ENCODE measurements at regions not wholly inside any gene's neighbourhood (a gene's known extent, or its start where the extent isn't known, plus 50 kb on each side); places are given as distances from the start of the nearest gene placed in this dataset.

DNA sequence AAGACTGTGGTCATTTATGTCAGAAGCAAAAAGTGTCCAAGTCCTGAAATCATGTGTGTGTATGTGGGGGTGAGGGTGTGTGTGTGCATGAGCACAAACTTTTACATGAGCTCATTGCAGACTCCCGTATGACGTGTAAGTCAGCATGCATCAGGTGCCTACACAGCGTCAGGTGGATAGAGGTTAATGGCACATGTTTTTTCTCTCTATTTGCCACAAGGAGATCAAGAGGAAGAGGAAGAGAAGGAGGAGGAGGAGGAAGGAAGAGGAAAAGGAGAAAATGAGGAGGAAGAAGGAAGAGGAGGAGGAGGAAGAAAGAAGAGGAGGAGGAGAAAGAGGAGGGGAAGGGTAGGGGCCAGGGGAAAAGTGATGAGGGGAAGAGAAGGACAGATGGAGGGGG, 178.0 kb upstream of the DYNLRB2 start:
- no peaks in the 10 kb centered on the region for H3K36me3 ChIP-seq
- no peaks in the 10 kb centered on the region for H3K4me1 ChIP-seq
- H3K27me3 ChIP-seq: no peaks in the 10 kb centered on the region
- TF ChIP-seq POLR2AphosphoS5 (IDR thresholded peaks at IDR 0.05): no peak
- TF ChIP-seq EP300 (IDR thresholded peaks at IDR 0.05): no peak
- no peak for DNase-seq
- intact Hi-C loops (cut with DNase I; ENCODE audit: low total_unique reads): no loop called here
- H3K4me3 ChIP-seq: no peak overlapping the region
- H3K27ac ChIP-seq: no peak overlapping the region
- WGBS, 5 donors: 93 to 95% (median 94%) methylated on average over 3 of the region's 3 CpGs
- H3K9me3 ChIP-seq: no peaks in the 10 kb centered on the region

DNA sequence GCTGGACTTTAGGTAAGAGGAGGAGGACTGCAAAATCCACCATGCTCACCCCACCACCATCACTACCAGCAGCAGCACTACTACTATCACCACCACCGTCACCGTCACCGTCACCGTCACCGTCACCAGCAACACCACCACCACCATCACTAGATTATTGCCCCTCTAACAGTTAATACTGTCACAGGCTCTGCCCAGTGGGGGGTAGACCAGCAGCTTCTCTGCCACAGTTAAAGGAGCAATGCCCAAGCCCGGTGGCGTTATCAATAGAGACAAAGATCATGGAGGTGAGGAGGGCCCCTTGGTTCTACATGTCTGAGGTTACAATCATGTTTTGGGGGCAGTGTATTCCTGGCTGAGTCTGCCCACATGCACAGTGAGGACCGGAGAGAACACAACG, 184.4 kb upstream of the DYNLRB2 start:
- Histone ChIP-seq H3K36me3 (no peaks in the 10 kb centered on the region), H3K9me3 (no peaks in the 10 kb centered on the region), H3K4me1 (no peaks in the 10 kb centered on the region), H3K27ac (no peak overlapping the region), H3K27me3 (no peaks in the 10 kb centered on the region), H3K4me3 (no peak overlapping the region)
- intact Hi-C loops (cut with DNase I; ENCODE audit: low total_unique reads): no loop called here
- TF ChIP-seq EP300 (IDR thresholded peaks at IDR 0.05) (no peak), POLR2AphosphoS5 (IDR thresholded peaks at IDR 0.05) (no peak), POLR2A (IDR thresholded peaks at IDR 0.05) (no peak)
- TF ChIP-seq, protein P1, sequence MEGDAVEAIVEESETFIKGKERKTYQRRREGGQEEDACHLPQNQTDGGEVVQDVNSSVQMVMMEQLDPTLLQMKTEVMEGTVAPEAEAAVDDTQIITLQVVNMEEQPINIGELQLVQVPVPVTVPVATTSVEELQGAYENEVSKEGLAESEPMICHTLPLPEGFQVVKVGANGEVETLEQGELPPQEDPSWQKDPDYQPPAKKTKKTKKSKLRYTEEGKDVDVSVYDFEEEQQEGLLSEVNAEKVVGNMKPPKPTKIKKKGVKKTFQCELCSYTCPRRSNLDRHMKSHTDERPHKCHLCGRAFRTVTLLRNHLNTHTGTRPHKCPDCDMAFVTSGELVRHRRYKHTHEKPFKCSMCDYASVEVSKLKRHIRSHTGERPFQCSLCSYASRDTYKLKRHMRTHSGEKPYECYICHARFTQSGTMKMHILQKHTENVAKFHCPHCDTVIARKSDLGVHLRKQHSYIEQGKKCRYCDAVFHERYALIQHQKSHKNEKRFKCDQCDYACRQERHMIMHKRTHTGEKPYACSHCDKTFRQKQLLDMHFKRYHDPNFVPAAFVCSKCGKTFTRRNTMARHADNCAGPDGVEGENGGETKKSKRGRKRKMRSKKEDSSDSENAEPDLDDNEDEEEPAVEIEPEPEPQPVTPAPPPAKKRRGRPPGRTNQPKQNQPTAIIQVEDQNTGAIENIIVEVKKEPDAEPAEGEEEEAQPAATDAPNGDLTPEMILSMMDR (IDR thresholded peaks at IDR 0.05): no peak
- WGBS, 5 donors: 78 to 96% (median 90%) methylated on average over 9 of the region's 9 CpGs
- DNase-seq: no peak

DNA sequence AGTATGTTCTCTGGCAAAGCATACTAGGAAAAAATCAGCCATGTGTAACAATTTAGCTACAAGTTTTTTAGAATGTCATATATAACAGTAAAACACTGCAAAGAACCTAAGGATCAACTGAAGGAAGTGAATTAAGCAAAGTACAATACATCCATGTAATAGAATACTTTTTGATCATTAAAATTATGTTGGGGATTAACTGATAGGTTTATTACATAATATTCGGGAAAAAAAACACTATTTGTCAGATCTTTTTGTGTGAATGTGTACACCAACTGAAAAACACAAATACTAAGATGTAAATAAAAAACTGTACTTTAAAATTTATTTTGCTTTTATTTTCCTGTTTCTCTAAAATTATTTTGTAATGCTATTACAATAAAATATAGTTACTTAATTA, 185.5 kb upstream of the DYNLRB2 start:
- H3K4me3 ChIP-seq: no peak overlapping the region
- 77 to 92% (median 89%) methylated on average over 1 of the region's 1 CpG for WGBS, 5 donors
- no peaks in the 10 kb centered on the region for H3K9me3 ChIP-seq
- H3K27ac ChIP-seq: no peak overlapping the region
- intact Hi-C loops (cut with DNase I; ENCODE audit: low total_unique reads): no loop called here
- no peaks in the 10 kb centered on the region for H3K4me1 ChIP-seq
- H3K27me3 ChIP-seq: no peaks in the 10 kb centered on the region
- DNase-seq: no peak
- no peaks in the 10 kb centered on the region for H3K36me3 ChIP-seq
- no peak for TF ChIP-seq EP300 (IDR thresholded peaks at IDR 0.05)

DNA sequence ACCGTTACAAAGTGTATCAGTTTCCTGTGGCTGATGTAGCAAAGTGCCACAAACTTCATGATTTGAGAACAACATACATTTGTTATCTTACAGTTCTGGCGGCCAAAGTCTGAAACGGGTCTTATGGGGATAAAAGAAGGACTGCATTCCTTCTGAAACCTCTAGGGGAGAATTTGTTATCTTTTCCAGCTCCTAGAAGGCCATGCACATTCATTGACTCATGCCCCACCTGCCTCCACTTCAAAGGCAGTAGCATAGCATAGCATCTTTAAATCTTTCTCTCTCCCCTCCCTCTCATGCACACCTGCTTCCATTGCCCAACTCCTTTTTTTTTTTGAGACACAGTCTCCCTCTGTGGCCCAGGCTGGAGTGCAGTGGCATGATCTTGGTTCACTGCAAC, 190.7 kb upstream of the DYNLRB2 start:
- 26 to 60% (median 38%) methylated on average over 3 of the region's 3 CpGs for WGBS, 5 donors
- H3K9me3 ChIP-seq: no peaks in the 10 kb centered on the region
- no peaks in the 10 kb centered on the region for H3K27me3 ChIP-seq
- intact Hi-C loops (cut with DNase I; ENCODE audit: low total_unique reads): no loop called here
- TF ChIP-seq POLR2A (IDR thresholded peaks at IDR 0.05): no peak
- TF ChIP-seq POLR2AphosphoS5 (IDR thresholded peaks at IDR 0.05): no peak
- TF ChIP-seq, protein P1 (IDR thresholded peaks at IDR 0.05): no peak
- no peak for TF ChIP-seq EP300 (IDR thresholded peaks at IDR 0.05)
- no peak overlapping the region for H3K4me3 ChIP-seq
- no peak overlapping the region for H3K27ac ChIP-seq
- H3K4me1 ChIP-seq: peaks cover 0 to 9% (median 6%) of the 10 kb centered on the region in 4 donors
- DNase-seq: no peak
- H3K36me3 ChIP-seq: no peaks in the 10 kb centered on the region

DNA sequence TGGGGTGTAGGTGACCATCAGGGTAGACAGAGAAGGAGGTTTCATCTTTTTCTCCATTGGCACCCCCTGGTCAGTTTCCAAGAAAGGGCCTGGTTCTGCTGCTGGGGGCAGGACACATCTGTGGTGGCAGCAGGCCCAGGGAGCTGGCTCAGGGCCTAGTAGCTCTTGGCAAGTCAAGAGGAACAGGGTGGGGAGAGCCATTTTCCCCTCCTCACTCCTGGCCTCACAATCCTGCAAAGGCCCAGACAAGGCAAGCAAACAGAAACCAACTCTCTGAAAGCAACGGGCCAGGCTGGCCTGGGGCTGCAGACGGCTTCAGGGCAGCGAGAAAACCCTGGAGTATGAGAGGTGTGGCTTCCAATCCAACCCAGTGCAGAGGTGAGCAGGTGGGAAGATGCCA, 192.9 kb upstream of the DYNLRB2 start:
- H3K27me3 ChIP-seq: no peaks in the 10 kb centered on the region
- no peaks in the 10 kb centered on the region for H3K9me3 ChIP-seq
- 11 to 26% (median 16%) methylated on average over 3 of the region's 3 CpGs for WGBS, 5 donors
- intact Hi-C loops (cut with DNase I; ENCODE audit: low total_unique reads): no loop called here
- DNase-seq: peak; percentile 26 to 66
- H3K36me3 ChIP-seq: no peaks in the 10 kb centered on the region
- TF ChIP-seq, protein P1 (IDR thresholded peaks at IDR 0.05): no peak
- no peak for TF ChIP-seq POLR2AphosphoS5 (IDR thresholded peaks at IDR 0.05)
- TF ChIP-seq POLR2A (IDR thresholded peaks at IDR 0.05): no peak
- TF ChIP-seq EP300 (IDR thresholded peaks at IDR 0.05): no peak
- peaks cover 0 to 9% (median 6%) of the 10 kb centered on the region in 4 donors for H3K4me1 ChIP-seq
- H3K27ac ChIP-seq: no peak overlapping the region
- H3K4me3 ChIP-seq: no peak overlapping the region
